PC-3 (cell line): ENCODE measurements at regions not wholly inside any gene's neighbourhood (a gene's known extent, or its start where the extent isn't known, plus 50 kb on each side); places are given as distances from the start of the nearest gene placed in this dataset.

Experiments used
- CTCF ChIP-seq: fragments of 300-600 bp; sonication (generic); conservative IDR thresholded peaks from 2 replicates; pipeline ENCODE4 v1.5.1; 2017; ENCODE audit warnings: antibody characterized with exemption, low read depth, mild to moderate bottlenecking, low read length
- EZH2 ChIP-seq: fragments of 300-600 bp; sonication (generic); IDR thresholded peaks from one replicate; pipeline ENCODE4 v1.6.1; 2017; ENCODE audit warnings: antibody characterized with exemption, mild to moderate bottlenecking, low read length; ENCODE audit not compliant: unreplicated experiment

GRCh38 chr7:124351950-124352349, 319.1 kb upstream of the TMEM229A start:
- TF ChIP-seq CTCF = no peak
- no peak for TF ChIP-seq EZH2
